NOMO-1 treated with dmso at 0.1 percent for 144 hours (cell line): ENCODE measurements at regions not wholly inside any gene's neighbourhood (a gene's known extent, or its start where the extent isn't known, plus 50 kb on each side); places are given as distances from the start of the nearest gene placed in this dataset.
"Not testable (repeated sequence)": the region's sequence is repeated elsewhere in the genome, so short reads cannot be mapped to it uniquely, and the experiment has no call there.

Source experiments
- DNase-seq: peaks from one replicate; lab custom pipeline; 2025; ENCODE audit not compliant: unreplicated experiment; lab: John Stamatoyannopoulos, UW

GRCh38 chr3:151556596-151556995 lies 95.7 kb upstream of the IGSF10 start:
- peak; percentile 57 for DNase-seq

DNA sequence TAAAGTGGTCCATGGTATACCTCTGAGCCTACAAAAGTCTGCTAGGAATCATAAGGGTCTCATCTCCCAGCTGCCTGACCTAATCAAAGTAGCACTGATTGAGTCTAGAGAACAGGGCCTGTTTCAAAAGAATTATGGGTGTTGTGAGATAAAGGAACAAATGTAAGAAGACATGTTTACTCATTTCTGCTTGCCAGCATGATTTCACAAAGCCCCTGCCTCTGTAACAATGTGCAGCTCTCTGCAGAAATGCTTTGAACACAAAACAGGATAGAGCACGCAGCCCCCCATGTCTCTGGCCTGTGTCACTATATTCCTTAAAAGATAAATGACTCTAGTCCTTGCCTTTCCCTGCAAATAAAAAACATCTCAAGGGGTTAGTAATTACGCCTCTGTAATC lies 94.7 kb upstream of the IGSF10 start:
- no peak for DNase-seq

GRCh38 chr3:151553888-151554287 lies 93.0 kb upstream of the IGSF10 start:
- peak; percentile 70 for DNase-seq

GRCh38 chr3:151552589-151552988 lies 91.7 kb upstream of the IGSF10 start:
- DNase-seq = peak; percentile 77

GRCh38 chr3:151550642-151551041 lies 89.8 kb upstream of the IGSF10 start:
- no peak for DNase-seq

DNA sequence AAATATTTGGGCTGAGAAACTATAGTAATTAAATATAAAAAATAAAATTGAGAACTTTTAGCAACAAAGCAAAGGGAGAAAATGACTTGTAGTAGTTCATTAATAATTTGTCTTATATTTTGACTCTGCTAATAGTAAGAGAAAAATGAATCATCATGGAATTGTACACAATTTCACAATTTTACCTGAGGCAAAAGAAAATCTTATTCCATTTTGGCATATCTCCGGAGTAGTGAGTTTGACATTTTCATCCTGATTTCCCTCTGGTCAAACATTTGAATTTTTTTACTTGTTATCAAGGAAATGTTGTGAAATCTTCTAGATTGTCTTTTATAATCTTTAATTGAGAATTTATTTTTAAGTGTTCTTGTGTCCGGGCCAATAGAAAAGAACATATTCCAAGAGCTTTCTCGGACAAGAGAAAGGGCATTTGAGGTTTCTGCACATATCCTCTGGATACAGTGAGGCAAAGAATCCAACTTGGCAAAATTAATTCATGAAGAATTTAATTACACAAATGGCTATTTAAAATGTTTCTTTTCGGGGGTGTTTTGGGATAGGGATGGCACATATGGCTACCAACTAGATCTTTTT lies 89.3 kb upstream of the IGSF10 start:
- no peak for DNase-seq

GRCh38 chr3:151548195-151548594 lies 87.3 kb upstream of the IGSF10 start:
- no peak for DNase-seq

- no peak for DNase-seq
Observed at GRCh38 chr3:151544164-151544548, 83.3 kb upstream of the IGSF10 start.

DNA sequence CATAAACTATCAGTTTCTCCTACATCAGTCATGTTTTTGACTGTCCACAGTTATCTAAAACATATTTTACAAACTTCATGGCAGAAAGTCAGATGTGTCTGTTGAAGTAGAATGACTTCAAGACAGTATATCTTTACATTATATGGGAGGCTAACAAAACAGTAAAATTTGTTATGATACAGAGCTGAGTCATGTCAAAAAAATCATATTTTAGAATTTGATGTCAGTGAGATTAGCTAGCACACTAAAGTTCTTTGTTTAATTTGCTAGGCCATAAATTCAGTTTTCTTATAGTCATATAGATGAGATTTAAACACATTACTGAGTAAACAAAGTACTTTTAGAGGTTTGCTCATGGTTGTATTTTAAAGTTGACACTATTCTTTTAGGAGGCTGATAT lies 80.3 kb upstream of the IGSF10 start:
- no peak for DNase-seq

DNA sequence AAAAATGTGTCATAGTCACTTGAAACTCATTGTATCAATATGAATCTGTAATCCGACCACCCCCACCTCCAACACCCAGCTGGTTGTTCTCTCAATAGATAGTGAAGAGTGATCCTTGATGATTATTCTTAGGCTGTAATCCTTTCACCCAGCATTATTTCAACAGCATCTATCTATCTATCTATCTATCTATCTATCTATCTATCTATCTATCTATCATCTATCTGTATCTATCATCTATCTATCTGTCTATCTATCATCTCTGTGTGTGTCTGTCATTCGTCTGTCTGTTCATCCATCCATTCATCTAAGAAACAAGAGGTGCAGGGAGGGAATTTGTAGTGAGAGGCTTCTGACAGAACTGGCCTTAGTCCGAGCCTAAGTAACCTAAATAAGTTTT lies 78.7 kb upstream of the IGSF10 start:
- no peak for DNase-seq

DNA sequence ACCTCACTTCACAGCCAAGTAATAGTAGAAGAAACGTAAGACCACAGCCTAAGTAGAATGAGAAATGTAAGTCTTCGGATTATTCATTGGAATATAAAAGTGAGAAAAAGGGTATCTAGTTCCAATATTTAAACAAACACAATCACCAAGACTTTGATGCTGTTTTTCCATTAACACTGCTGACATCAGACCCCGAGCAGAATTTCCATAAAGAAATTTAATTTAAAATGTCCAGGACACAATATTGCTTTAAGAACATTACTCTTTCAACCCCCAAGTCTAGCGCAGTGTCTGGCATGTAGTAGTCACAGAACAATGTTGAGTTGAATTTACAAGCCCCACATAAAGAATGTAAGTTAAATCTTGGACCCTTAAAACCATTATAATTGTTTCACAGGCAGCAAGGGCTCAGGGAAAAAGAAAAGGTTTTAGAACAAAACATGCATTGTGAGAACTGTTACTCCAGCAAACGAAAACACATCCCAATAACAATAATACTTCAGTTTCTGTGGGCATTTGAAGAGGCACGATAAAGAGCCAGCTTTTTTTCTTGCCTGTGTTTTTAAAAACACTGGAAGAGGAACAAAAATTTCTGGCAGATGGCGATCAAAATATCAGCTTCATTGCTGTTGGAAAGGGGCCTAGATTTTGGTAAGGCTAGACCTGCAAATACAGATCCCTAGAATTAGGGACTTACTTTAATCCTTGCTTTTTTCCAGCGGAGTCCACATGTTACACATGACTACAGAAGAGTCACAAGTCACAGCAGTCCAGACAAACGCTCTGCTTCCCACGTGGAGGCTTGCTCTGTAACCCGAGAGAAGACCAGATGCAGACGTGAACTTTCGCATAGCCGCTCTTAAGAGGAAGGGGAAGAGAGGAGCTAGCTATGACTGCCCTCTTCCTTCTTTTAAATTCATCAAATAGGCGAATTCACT lies 77.9 kb upstream of the IGSF10 start:
- peak; percentile 78 for DNase-seq

DNA sequence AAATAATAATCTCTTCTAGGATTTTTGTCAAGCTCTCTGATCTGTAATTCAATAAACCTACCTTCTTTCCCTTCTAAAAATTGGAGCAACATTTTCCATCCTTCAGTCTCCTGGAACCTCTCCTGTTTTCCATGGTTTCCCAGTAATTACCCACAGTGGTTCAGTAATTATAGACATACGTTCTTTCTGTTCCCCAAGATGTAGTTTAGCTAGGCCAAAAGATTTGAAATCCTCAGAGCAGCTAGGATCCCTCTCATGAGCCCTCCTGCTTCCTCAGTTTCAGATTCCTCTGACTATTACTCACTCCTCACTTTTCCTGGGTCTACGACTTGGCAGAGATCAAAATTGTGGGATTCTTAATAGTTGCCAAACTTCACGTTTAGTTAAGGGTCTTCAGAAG lies 76.9 kb upstream of the IGSF10 start:
- peak; percentile 19 for DNase-seq

DNA sequence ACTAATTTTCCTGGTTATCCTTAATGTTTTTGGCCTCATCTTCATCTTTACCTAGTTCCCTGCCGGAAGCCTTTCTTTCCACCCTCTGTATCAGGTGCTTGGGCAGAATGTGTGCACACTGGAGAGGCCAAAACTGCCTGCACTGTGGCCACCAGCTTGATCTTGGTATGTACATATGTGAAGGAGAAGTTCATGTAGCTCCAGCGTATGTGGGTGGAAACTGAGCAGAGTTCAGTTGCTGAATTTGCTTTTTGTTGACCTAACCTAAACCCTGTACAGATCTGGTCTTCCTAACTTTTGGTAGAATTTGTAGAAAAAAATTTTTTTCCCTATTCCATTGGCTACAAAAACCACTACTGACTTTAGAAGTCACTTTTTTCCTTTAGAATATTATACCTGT lies 65.9 kb upstream of the IGSF10 start:
- no peak for DNase-seq

GRCh38 chr3:151520105-151520504 lies 59.2 kb upstream of the IGSF10 start:
- DNase-seq = no peak

- not testable (repeated sequence) for DNase-seq
Observed at GRCh38 chr3:151511433-151511832, 50.6 kb upstream of the IGSF10 start.
